ENCODE measurements at regions not wholly inside any gene's neighbourhood (a gene's known extent, or its start where the extent isn't known, plus 50 kb on each side); places are given as distances from the start of the nearest gene placed in this dataset.
A peak's percentile ranks its signal among the peaks of the same experiment; 100 is the strongest.

GRCh38 chr2:7880566-7880965, 801.3 kb upstream of the ID2 start:
- no peaks in the 10 kb centered on the region for H3K27me3 ChIP-seq
- H3K4me3 ChIP-seq (replicated peaks in 1 of 3) = no peak overlapping the region
- 48 to 49% methylated on average over 2 of the region's 2 CpGs for WGBS, 2 donors
- intact Hi-C loops (cut with DNase I) = no loop called here
- H3K27ac ChIP-seq = peak overlapping the region in 2 of 3 donors; percentile 25 to 68
- H3K4me1 ChIP-seq = peaks cover 21 to 27% of the 10 kb centered on the region in 2 donors
- peak; percentile 10 to 20 for DNase-seq
- no peaks in the 10 kb centered on the region for H3K9me3 ChIP-seq
- H3K36me3 ChIP-seq = no peaks in the 10 kb centered on the region
- TF ChIP-seq CTCF (IDR thresholded peaks at IDR 0.05) (no peak), POLR2A (IDR thresholded peaks at IDR 0.05) (no peak)

DNA sequence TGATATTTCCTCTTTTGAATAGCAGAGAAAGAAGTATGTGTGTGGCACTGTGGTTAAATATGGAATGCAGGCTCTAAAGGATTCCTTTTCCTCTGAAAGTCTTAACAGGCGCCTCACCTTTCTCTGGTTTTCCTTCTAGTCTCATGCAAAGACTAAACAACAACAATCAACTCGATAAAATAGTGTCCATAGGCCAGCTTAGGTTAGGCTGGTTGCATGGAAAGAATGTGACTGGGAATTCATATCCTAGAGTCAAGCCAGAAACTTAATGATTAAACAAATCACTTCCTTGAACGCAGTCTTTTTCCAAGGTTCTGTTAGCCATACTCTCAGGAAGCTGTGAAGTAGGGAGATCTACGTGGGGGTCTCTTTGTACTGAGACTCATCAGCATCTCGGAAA, 800.8 kb upstream of the ID2 start:
- peaks cover 21 to 27% of the 10 kb centered on the region in 2 donors for H3K4me1 ChIP-seq
- no peak for DNase-seq
- intact Hi-C loops (cut with DNase I) = no loop called here
- 71 to 75% methylated on average over 5 of the region's 5 CpGs for WGBS, 2 donors
- no peaks in the 10 kb centered on the region for H3K9me3 ChIP-seq
- no peaks in the 10 kb centered on the region for H3K36me3 ChIP-seq
- no peak overlapping the region for H3K4me3 ChIP-seq (replicated peaks in 1 of 3)
- H3K27me3 ChIP-seq = no peaks in the 10 kb centered on the region
- no peak overlapping the region for H3K27ac ChIP-seq
- TF ChIP-seq CTCF (IDR thresholded peaks at IDR 0.05) = no peak
- no peak for TF ChIP-seq POLR2A (IDR thresholded peaks at IDR 0.05)

- Histone ChIP-seq H3K27ac (no peak overlapping the region), H3K9me3 (no peaks in the 10 kb centered on the region), H3K4me1 (peaks cover 21 to 27% of the 10 kb centered on the region in 2 donors), H3K36me3 (no peaks in the 10 kb centered on the region), H3K27me3 (no peaks in the 10 kb centered on the region), H3K4me3 (replicated peaks in 1 of 3) (no peak overlapping the region)
- DNase-seq = no peak
- no peak for TF ChIP-seq POLR2A (IDR thresholded peaks at IDR 0.05)
- TF ChIP-seq CTCF (IDR thresholded peaks at IDR 0.05) = no peak
- intact Hi-C loops (cut with DNase I) = no loop called here
- WGBS, 2 donors = 88 to 92% methylated on average over 4 of the region's 4 CpGs
Measured at GRCh38 chr2:7881466-7881865, 800.4 kb upstream of the ID2 start.

DNA sequence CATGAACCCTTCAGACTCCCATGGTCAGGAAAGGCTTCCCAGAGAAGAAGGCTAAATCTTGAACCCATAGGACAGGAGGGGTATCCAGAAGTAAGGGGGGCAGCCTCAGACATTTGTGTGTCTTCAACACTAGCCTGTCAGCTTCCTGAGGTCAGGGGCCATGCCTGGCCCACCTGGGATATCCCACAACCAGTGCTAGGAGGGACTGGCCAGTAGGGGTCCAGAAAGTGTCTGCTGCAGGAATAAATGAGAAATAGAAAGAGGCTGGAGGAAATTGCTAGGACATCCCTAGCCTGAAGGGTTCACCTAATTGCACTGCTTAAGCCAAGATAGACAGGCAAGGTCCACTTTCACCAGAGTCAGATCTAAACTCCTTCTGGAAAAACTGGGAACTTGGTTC, 799.6 kb upstream of the ID2 start:
- intact Hi-C loops (cut with DNase I) = no loop called here
- Histone ChIP-seq H3K27ac (no peak overlapping the region), H3K4me1 (peaks cover 21 to 27% of the 10 kb centered on the region in 2 donors), H3K27me3 (no peaks in the 10 kb centered on the region), H3K4me3 (replicated peaks in 1 of 3) (no peak overlapping the region), H3K9me3 (no peaks in the 10 kb centered on the region), H3K36me3 (no peaks in the 10 kb centered on the region)
- TF ChIP-seq CTCF (IDR thresholded peaks at IDR 0.05) = no peak
- TF ChIP-seq POLR2A (IDR thresholded peaks at IDR 0.05) = no peak
- no peak for DNase-seq

GRCh38 chr2:7884338-7884737, 797.5 kb upstream of the ID2 start:
- WGBS, 2 donors = 57 to 60% methylated on average over 4 of the region's 4 CpGs
- intact Hi-C loops (cut with DNase I) = no loop called here
- H3K4me3 ChIP-seq (replicated peaks in 1 of 3) = no peak overlapping the region
- H3K4me1 ChIP-seq = peaks cover 21 to 27% of the 10 kb centered on the region in 2 donors
- no peak overlapping the region for H3K27ac ChIP-seq
- H3K36me3 ChIP-seq = no peaks in the 10 kb centered on the region
- TF ChIP-seq POLR2A (IDR thresholded peaks at IDR 0.05) (no peak), CTCF (IDR thresholded peaks at IDR 0.05) (no peak)
- DNase-seq = peak; percentile 38
- H3K27me3 ChIP-seq = no peaks in the 10 kb centered on the region
- H3K9me3 ChIP-seq = no peaks in the 10 kb centered on the region
